T47D (cell line): ENCODE measurements at regions not wholly inside any gene's neighbourhood (a gene's known extent, or its start where the extent isn't known, plus 50 kb on each side); places are given as distances from the start of the nearest gene placed in this dataset.
A peak's percentile ranks its signal among the peaks of the same experiment; 100 is the strongest.
"Not testable (repeated sequence)": the region's sequence is repeated elsewhere in the genome, so short reads cannot be mapped to it uniquely, and the experiment has no call there.

Experiments
- DNase-seq, 2 experiments: peaks; one replicate each; pipeline versions ENCODE4 v3.0.0 to v3.0.0-alpha.2; 2011 to 2012; ENCODE audit warnings: low read depth in 1 of 2, low spot score in 1 of 2
- JUND ChIP-seq: IDR thresholded peaks from 2 replicates; pipeline ENCODE4 v1.6.1; 2012; ENCODE audit warnings: low read depth
- in situ Hi-C: cut with HindIII; loops from 2 replicates; pipeline ENCODE4 v1.10.0; 2016; ENCODE audit warnings: low sequenced_read_pairs, low pct_unique_long_range_greater_than_20kb

GRCh38 chr3:158935846-158936245, 134.0 kb downstream of the MFSD1 start:
- no peak for DNase-seq
- in situ Hi-C loops, result no loop called here
- no peak for TF ChIP-seq JUND

GRCh38 chr3:158936530-158937113, 134.8 kb downstream of the MFSD1 start:
- no peak for DNase-seq
- in situ Hi-C loops, result no loop called here
- no peak for TF ChIP-seq JUND

- TF ChIP-seq JUND, result no peak
- DNase-seq, result no peak
- in situ Hi-C loops, result no loop called here
Observed at GRCh38 chr3:158950178-158950901, 148.5 kb downstream of the MFSD1 start.

GRCh38 chr3:158953131-158953530, 151.3 kb downstream of the MFSD1 start:
- DNase-seq, result peak in 1 of 2 experiments; percentile 25
- TF ChIP-seq JUND, result no peak
- in situ Hi-C loops, result no loop called here

GRCh38 chr3:158954420-158954819, 152.6 kb downstream of the MFSD1 start:
- TF ChIP-seq JUND, result no peak
- in situ Hi-C loops, result no loop called here
- DNase-seq, result no peak

- DNase-seq, in situ Hi-C loops: not testable (repeated sequence)
Observed at GRCh38 chr3:158957777-158958176, 155.9 kb downstream of the MFSD1 start.

GRCh38 chr3:158958873-158959272, 157.0 kb downstream of the MFSD1 start:
- DNase-seq, result no peak
- TF ChIP-seq JUND, result no peak
- in situ Hi-C loops, result no loop called here

GRCh38 chr3:158961471-158961870, 159.6 kb downstream of the MFSD1 start:
- DNase-seq, result no peak
- in situ Hi-C loops, result no loop called here
- no peak for TF ChIP-seq JUND

GRCh38 chr3:158961911-158962310, 160.1 kb downstream of the MFSD1 start:
- no peak for TF ChIP-seq JUND
- in situ Hi-C loops, result no loop called here
- DNase-seq, result no peak

GRCh38 chr3:158970006-158970405, 168.2 kb downstream of the MFSD1 start:
- no peak for TF ChIP-seq JUND
- DNase-seq, result no peak
- in situ Hi-C loops, result no loop called here

- in situ Hi-C loops, result no loop called here
- no peak for DNase-seq
- TF ChIP-seq JUND, result no peak
Observed at GRCh38 chr3:158974904-158975303, 173.1 kb downstream of the MFSD1 start.

- DNase-seq, result no peak
- TF ChIP-seq JUND, result no peak
- in situ Hi-C loops, result no loop called here
Observed at GRCh38 chr3:158976966-158977365, 175.1 kb downstream of the MFSD1 start.

GRCh38 chr3:158977497-158977896, 175.6 kb downstream of the MFSD1 start:
- in situ Hi-C loops, result no loop called here
- DNase-seq, result no peak
- TF ChIP-seq JUND, result no peak
